HepG2 (cell line): ENCODE measurements at regions not wholly inside any gene's neighbourhood (a gene's known extent, or its start where the extent isn't known, plus 50 kb on each side); places are given as distances from the start of the nearest gene placed in this dataset.

ENCODE experiments used
- DDIT3 ChIP-seq: sonication (generic); formaldehyde crosslinking; IDR thresholded peaks from 2 replicates; pipeline ENCODE4 v1.4.0; 2020; ENCODE audit warnings: mild to moderate bottlenecking, missing genetic modification reagents
- FOXM1 ChIP-seq: sonication (generic); formaldehyde crosslinking; IDR thresholded peaks from 2 replicates; pipeline ENCODE4 v1.5.0; 2020; ENCODE audit warnings: missing genetic modification reagents
- SATB2 ChIP-seq: sonication (generic); formaldehyde crosslinking; IDR thresholded peaks from 2 replicates; pipeline ENCODE4 v1.5.0; 2020; ENCODE audit warnings: missing genetic modification reagents
- SP1 ChIP-seq, 2 experiments: fragments of 450-650 bp in 1 of 2; sonication (generic) in 1 of 2; formaldehyde crosslinking in 1 of 2; IDR thresholded peaks; 2 replicates each; pipeline versions ENCODE4 v1.4.0 to v1.6.1; 2016 to 2020; ENCODE audit warnings: missing genetic modification reagents in 1 of 2
- ZBTB7B ChIP-seq: sonication (generic); formaldehyde crosslinking; IDR thresholded peaks from 2 replicates; pipeline ENCODE4 v1.4.0; 2020; ENCODE audit warnings: missing genetic modification reagents

- no peak for TF ChIP-seq DDIT3 (CRISPR knock-in tag)
- TF ChIP-seq FOXM1 (CRISPR knock-in tag): no peak
- TF ChIP-seq SATB2 (CRISPR knock-in tag): no peak
- TF ChIP-seq ZBTB7B: no peak
- no peak for TF ChIP-seq SP1 (IDR thresholded peaks at IDR 0.05)
- TF ChIP-seq SP1 (CRISPR knock-in tag; IDR thresholded peaks at IDR 0.05): no peak
Measured at GRCh38 chr3:196141052-196141865, 59.4 kb upstream of the TFRC start.
